ENCODE measurements at regions not wholly inside any gene's neighbourhood (a gene's known extent, or its start where the extent isn't known, plus 50 kb on each side); places are given as distances from the start of the nearest gene placed in this dataset.

DNA sequence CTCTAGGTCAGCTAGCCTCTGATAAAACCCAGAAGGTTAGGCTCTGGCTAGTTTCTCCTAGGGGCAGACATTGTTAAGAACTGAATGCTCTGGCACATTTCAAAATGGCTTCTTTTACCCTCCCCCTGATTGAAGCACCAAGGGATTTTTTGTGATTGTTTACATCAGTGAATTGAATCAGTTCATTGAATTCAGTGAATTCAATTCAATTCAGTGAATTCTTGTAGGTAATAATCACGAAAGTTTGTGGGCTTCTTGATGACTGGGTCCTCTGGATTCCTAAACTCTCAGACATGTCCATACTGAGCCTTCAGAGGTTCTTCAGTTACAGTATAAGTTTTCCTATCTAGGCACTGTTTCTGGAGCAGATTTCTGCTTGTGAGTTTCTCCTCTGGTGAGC is 135.2 kb upstream of the ELAC2 start:
- TF ChIP-seq, protein P1, sequence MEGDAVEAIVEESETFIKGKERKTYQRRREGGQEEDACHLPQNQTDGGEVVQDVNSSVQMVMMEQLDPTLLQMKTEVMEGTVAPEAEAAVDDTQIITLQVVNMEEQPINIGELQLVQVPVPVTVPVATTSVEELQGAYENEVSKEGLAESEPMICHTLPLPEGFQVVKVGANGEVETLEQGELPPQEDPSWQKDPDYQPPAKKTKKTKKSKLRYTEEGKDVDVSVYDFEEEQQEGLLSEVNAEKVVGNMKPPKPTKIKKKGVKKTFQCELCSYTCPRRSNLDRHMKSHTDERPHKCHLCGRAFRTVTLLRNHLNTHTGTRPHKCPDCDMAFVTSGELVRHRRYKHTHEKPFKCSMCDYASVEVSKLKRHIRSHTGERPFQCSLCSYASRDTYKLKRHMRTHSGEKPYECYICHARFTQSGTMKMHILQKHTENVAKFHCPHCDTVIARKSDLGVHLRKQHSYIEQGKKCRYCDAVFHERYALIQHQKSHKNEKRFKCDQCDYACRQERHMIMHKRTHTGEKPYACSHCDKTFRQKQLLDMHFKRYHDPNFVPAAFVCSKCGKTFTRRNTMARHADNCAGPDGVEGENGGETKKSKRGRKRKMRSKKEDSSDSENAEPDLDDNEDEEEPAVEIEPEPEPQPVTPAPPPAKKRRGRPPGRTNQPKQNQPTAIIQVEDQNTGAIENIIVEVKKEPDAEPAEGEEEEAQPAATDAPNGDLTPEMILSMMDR (IDR thresholded peaks at IDR 0.05) = no peak
- TF ChIP-seq POLR2A (IDR thresholded peaks at IDR 0.05) = no peak
